PFSK-1 (cell line): ENCODE measurements at regions not wholly inside any gene's neighbourhood (a gene's known extent, or its start where the extent isn't known, plus 50 kb on each side); places are given as distances from the start of the nearest gene placed in this dataset.

Source experiments
- FOXP2 ChIP-seq: optimal IDR thresholded peaks from 2 replicates; pipeline ENCODE3; 2011; ENCODE audit warnings: borderline replicate concordance, control low read depth, inconsistent platforms; ENCODE audit not compliant: insufficient read depth; ENCODE audit errors: extremely low read length, extremely low read depth
- POLR2AphosphoS5 ChIP-seq: IDR thresholded peaks from 2 replicates; pipeline ENCODE4 v1.6.1; 2012; ENCODE audit warnings: low read depth, mild to moderate bottlenecking, control low read depth, low read length, moderate library complexity
- SIN3A ChIP-seq: IDR thresholded peaks from 2 replicates; pipeline ENCODE4 v1.6.1; 2012; ENCODE audit warnings: mild to moderate bottlenecking, low read length, moderate library complexity, borderline replicate concordance; ENCODE audit not compliant: insufficient read depth
- TAF1 ChIP-seq: IDR thresholded peaks from 2 replicates; pipeline ENCODE4 v1.6.1; 2012; ENCODE audit warnings: low read length, control low read depth, borderline replicate concordance; ENCODE audit not compliant: insufficient read depth
- TF ChIP-seq, protein P1 (sequence below), 2 experiments: IDR thresholded peaks; 2 replicates each; pipeline versions ENCODE4 v1.6.1 to v1.8.0; 2011 to 2012; ENCODE audit warnings: low read depth in 2 of 2, low read length in 2 of 2, control low read depth in 1 of 2, inconsistent platforms in 1 of 2, mild to moderate bottlenecking in 1 of 2, moderate library complexity in 1 of 2; ENCODE audit not compliant: insufficient read depth in 1 of 2

DNA sequence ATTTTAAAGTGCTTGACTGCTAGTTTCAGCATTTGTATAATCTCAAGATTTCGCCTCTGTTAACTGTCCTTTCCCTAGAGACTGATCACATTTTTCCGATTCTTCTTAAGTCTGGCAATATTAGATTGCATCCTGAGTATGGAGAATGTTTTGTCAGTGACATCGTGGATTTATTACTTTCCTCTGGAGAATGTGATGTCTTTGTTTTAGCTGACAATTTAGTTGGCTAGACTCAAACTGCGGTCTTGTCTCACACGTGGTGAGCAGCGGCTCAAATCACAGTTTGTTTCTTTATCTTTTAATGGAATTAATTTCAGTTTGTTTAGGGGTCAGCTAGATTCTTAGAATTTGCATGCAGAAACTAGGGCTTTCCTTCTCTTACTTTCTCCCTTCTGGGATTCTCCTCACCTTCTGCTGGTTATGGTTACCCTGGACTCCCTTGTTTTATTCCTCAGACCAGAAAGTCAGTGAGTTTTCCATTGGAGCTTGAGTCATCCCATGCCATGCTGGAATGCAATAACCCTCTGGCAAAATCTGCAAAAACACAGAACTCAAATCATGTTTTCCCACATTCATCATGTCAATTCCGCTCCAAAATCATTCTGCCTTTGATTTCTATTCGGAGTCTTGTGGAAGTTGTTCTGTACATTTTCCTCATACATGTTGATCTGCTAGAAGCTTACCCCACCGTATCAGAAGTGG is 327.2 kb upstream of the TRIB2 start:
- TF ChIP-seq, protein P1, sequence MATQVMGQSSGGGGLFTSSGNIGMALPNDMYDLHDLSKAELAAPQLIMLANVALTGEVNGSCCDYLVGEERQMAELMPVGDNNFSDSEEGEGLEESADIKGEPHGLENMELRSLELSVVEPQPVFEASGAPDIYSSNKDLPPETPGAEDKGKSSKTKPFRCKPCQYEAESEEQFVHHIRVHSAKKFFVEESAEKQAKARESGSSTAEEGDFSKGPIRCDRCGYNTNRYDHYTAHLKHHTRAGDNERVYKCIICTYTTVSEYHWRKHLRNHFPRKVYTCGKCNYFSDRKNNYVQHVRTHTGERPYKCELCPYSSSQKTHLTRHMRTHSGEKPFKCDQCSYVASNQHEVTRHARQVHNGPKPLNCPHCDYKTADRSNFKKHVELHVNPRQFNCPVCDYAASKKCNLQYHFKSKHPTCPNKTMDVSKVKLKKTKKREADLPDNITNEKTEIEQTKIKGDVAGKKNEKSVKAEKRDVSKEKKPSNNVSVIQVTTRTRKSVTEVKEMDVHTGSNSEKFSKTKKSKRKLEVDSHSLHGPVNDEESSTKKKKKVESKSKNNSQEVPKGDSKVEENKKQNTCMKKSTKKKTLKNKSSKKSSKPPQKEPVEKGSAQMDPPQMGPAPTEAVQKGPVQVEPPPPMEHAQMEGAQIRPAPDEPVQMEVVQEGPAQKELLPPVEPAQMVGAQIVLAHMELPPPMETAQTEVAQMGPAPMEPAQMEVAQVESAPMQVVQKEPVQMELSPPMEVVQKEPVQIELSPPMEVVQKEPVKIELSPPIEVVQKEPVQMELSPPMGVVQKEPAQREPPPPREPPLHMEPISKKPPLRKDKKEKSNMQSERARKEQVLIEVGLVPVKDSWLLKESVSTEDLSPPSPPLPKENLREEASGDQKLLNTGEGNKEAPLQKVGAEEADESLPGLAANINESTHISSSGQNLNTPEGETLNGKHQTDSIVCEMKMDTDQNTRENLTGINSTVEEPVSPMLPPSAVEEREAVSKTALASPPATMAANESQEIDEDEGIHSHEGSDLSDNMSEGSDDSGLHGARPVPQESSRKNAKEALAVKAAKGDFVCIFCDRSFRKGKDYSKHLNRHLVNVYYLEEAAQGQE (IDR thresholded peaks at IDR 0.05; ENCODE audit: insufficient read depth in 1 of 2, low read depth in 2 of 2, low read length in 2 of 2): no peak
- TF ChIP-seq POLR2AphosphoS5 (no peak), TAF1 (no peak), SIN3A (no peak), FOXP2 (no peak)
